ENCODE measurements at regions not wholly inside any gene's neighbourhood (a gene's known extent, or its start where the extent isn't known, plus 50 kb on each side); places are given as distances from the start of the nearest gene placed in this dataset.
"Not testable (repeated sequence)": the region's sequence is repeated elsewhere in the genome, so short reads cannot be mapped to it uniquely, and the experiment has no call there.

DNA sequence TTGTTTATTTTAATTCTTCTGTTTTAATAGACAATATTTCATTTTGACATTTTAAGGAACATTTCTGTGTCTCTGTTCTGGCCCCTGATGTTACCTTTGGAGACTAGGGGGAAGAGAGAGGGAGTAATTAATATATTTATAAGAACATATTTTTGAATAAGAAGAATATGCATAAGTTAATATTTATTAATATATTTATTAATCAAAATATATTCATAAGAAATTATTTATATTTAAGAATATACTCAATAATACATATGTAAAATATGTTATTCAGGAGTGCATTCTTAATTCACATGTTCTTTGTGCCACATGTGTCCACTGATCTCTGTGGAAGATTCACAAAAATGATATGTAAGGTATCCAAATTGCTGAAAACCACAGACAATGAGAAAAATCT is 1687.7 kb downstream of the SPATA31A7 start:
- TF ChIP-seq CTCF (IDR thresholded peaks at IDR 0.05); FOXJ3 (CRISPR knock-in tag; IDR thresholded peaks at IDR 0.05); POLR2AphosphoS5 (IDR thresholded peaks at IDR 0.05; ENCODE audit: low read depth, low read length); CHD2 (IDR thresholded peaks at IDR 0.05; ENCODE audit: low read length, partially characterized antibody); GATA2 (CRISPR knock-in tag; IDR thresholded peaks at IDR 0.05); NRF1 (IDR thresholded peaks at IDR 0.05; ENCODE audit: low read depth, low read length); USF2 (IDR thresholded peaks at IDR 0.05; ENCODE audit: borderline replicate concordance, low read depth, low read length); RCOR1 (IDR thresholded peaks at IDR 0.05; ENCODE audit: low read length); FOXM1 (IDR thresholded peaks at IDR 0.05; ENCODE audit: low read depth): not testable (repeated sequence)
- TF ChIP-seq, protein P1, sequence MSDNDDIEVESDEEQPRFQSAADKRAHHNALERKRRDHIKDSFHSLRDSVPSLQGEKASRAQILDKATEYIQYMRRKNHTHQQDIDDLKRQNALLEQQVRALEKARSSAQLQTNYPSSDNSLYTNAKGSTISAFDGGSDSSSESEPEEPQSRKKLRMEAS (IDR thresholded peaks at IDR 0.05; ENCODE audit: low read depth): not testable (repeated sequence)
- TF ChIP-seq, protein P2, sequence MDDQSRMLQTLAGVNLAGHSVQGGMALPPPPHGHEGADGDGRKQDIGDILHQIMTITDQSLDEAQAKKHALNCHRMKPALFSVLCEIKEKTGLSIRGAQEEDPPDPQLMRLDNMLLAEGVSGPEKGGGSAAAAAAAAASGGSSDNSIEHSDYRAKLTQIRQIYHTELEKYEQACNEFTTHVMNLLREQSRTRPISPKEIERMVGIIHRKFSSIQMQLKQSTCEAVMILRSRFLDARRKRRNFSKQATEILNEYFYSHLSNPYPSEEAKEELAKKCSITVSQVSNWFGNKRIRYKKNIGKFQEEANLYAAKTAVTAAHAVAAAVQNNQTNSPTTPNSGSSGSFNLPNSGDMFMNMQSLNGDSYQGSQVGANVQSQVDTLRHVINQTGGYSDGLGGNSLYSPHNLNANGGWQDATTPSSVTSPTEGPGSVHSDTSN (IDR thresholded peaks at IDR 0.05): not testable (repeated sequence)
